Esophagus squamous epithelium (tissue), 5 donors: ENCODE measurements at regions not wholly inside any gene's neighbourhood (a gene's known extent, or its start where the extent isn't known, plus 50 kb on each side); places are given as distances from the start of the nearest gene placed in this dataset.

Experiments used
- DNase-seq: peaks from one replicate; lab custom pipeline; 2025; lab: John Stamatoyannopoulos, UW
- H3K27ac ChIP-seq, 4 donors: fragments of 200-600 bp; sonication (generic); one replicate each; pipeline ENCODE4 v1.5.1; 2016 to 2019; ENCODE audit warnings: mild to moderate bottlenecking in 1 of 4
- H3K27me3 ChIP-seq, 4 donors: fragments of 200-600 bp; sonication (generic); 1 replicate in 3 of 4; 2 replicates in 1 of 4; pipeline versions ENCODE4 v1.5.1 to v1.6.0; 2017 to 2021; ENCODE audit warnings: antibody characterized with exemption in 1 of 4
- H3K36me3 ChIP-seq, 3 donors: fragments of 200-600 bp; sonication (generic); one replicate each; pipeline ENCODE4 v1.5.1; 2016 to 2019
- H3K4me1 ChIP-seq, 3 donors: fragments of 200-600 bp; sonication (generic); one replicate each; pipeline ENCODE4 v1.5.1; 2017 to 2019
- H3K4me3 ChIP-seq, 4 donors: fragments of 200-600 bp; sonication (generic); 1 replicate in 3 of 4; 2 replicates in 1 of 4; pipeline ENCODE4 v1.5.1; 2016 to 2019; ENCODE audit warnings: mild to moderate bottlenecking in 2 of 4, moderate library complexity in 1 of 4
- H3K9me3 ChIP-seq, 3 donors: fragments of 200-600 bp; sonication (generic); one replicate each; pipeline ENCODE4 v1.5.1; 2016 to 2019
- POLR2A ChIP-seq, 4 donors: fragments of 450-650 bp; IDR thresholded peaks; one replicate each; pipeline ENCODE4 v1.6.1; 2017; ENCODE audit warnings: antibody characterized with exemption in 4 of 4, mild to moderate bottlenecking in 4 of 4, moderate library complexity in 3 of 4
- WGBS, 2 donors: methylation state at CpG; one replicate each; pipeline ENCODE4 v1.1.5; 2018; 5-methylcytosine and 5-hydroxymethylcytosine counted together
- intact Hi-C: fragments of 100-400 bp; cut with DNase I; formaldehyde crosslinking; loops from one replicate; pipeline ENCODE4 v1.15.0; 2022
- TF ChIP-seq, protein P1 (sequence below), 6 experiments: fragments of 450-650 bp in 4 of 6; fragments of 200-600 bp in 2 of 6; sonication (generic) in 2 of 6; IDR thresholded peaks; one replicate each; pipeline ENCODE4 v1.5.1; 2016 to 2019; ENCODE audit warnings: antibody characterized with exemption in 6 of 6, mild to moderate bottlenecking in 4 of 6, moderate library complexity in 4 of 6
- donor health status: DM: yes; HTN: yes; CAD: no.

DNA sequence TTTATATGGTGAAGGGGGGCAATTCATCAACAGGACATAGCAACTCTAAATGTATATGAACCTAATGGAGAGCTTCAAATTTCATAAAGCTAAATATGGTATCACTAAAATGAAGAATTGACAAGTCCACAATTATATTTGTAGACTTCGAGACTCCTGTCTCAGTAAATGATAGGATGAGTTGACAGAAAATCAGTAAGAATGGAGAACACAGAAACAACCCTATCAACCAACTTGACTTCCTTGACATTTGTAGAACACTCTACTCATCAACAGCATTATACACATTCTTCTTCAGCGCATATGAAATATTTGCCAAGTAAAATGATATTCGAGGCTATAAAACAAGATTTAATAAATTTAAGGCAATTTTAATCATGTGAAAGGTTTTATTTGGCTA is 322.9 kb upstream of the MAF start:
- Histone ChIP-seq H3K4me3 (no peak overlapping the region), H3K4me1 (peaks cover 0 to 6% (median 0%) of the 10 kb centered on the region in 3 donors), H3K27me3 (no peaks in the 10 kb centered on the region), H3K9me3 (no peaks in the 10 kb centered on the region), H3K27ac (no peak overlapping the region), H3K36me3 (no peaks in the 10 kb centered on the region)
- 87 to 89% methylated on average over 3 of the region's 3 CpGs for WGBS, 2 donors
- intact Hi-C loops: no loop called here
- no peak for DNase-seq
- TF ChIP-seq, protein P1, sequence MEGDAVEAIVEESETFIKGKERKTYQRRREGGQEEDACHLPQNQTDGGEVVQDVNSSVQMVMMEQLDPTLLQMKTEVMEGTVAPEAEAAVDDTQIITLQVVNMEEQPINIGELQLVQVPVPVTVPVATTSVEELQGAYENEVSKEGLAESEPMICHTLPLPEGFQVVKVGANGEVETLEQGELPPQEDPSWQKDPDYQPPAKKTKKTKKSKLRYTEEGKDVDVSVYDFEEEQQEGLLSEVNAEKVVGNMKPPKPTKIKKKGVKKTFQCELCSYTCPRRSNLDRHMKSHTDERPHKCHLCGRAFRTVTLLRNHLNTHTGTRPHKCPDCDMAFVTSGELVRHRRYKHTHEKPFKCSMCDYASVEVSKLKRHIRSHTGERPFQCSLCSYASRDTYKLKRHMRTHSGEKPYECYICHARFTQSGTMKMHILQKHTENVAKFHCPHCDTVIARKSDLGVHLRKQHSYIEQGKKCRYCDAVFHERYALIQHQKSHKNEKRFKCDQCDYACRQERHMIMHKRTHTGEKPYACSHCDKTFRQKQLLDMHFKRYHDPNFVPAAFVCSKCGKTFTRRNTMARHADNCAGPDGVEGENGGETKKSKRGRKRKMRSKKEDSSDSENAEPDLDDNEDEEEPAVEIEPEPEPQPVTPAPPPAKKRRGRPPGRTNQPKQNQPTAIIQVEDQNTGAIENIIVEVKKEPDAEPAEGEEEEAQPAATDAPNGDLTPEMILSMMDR (IDR thresholded peaks at IDR 0.05): no peak
- TF ChIP-seq POLR2A (IDR thresholded peaks at IDR 0.05): no peak

- H3K4me1 ChIP-seq: peaks cover 0 to 6% (median 0%) of the 10 kb centered on the region in 3 donors
- H3K27me3 ChIP-seq: no peaks in the 10 kb centered on the region
- no peak overlapping the region for H3K4me3 ChIP-seq
- DNase-seq: no peak
- WGBS, 2 donors: 80 to 94% methylated on average over 3 of the region's 3 CpGs
- no peak overlapping the region for H3K27ac ChIP-seq
- TF ChIP-seq, protein P1 (IDR thresholded peaks at IDR 0.05): no peak
- TF ChIP-seq POLR2A (IDR thresholded peaks at IDR 0.05): no peak
- no peaks in the 10 kb centered on the region for H3K36me3 ChIP-seq
- no peaks in the 10 kb centered on the region for H3K9me3 ChIP-seq
- intact Hi-C loops: no loop called here
Observed at GRCh38 chr16:79920685-79921084, 320.1 kb upstream of the MAF start.

- no peak for DNase-seq
- Histone ChIP-seq H3K4me3 (no peak overlapping the region), H3K27ac (no peak overlapping the region), H3K36me3 (no peaks in the 10 kb centered on the region), H3K9me3 (no peaks in the 10 kb centered on the region), H3K4me1 (peaks cover 0 to 6% (median 0%) of the 10 kb centered on the region in 3 donors), H3K27me3 (no peaks in the 10 kb centered on the region)
- whole genome bisulfite sequencing, 2 donors: 62 to 75% methylated on average over 3 of the region's 3 CpGs
- TF ChIP-seq, protein P1 (IDR thresholded peaks at IDR 0.05): no peak
- no peak for TF ChIP-seq POLR2A (IDR thresholded peaks at IDR 0.05)
- intact Hi-C loops: no loop called here
Observed at GRCh38 chr16:79918916-79919315, 318.4 kb upstream of the MAF start.

DNA sequence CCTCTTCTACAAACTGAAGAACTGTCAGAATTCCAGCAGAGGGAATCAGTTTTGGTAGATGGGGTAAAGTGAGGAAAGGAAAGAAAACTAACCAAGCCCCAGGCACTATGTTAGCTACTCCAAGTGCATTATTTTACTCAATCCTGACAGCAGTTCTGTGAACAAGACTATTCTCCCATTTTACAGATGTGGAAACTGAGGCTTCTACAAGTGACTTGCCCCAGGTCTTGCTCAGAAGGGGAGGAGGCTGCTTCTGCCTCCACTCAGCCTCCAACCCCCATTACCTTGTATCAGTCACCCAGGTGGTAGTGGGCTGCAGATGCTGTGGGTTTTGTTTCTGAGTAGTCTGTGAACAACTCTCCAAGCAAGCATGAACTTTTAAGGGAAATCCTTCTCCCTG is 315.2 kb upstream of the MAF start:
- Histone ChIP-seq H3K4me1 (peaks cover 0 to 6% (median 0%) of the 10 kb centered on the region in 3 donors), H3K9me3 (no peaks in the 10 kb centered on the region), H3K36me3 (no peaks in the 10 kb centered on the region), H3K4me3 (no peak overlapping the region), H3K27ac (no peak overlapping the region), H3K27me3 (no peaks in the 10 kb centered on the region)
- no peak for TF ChIP-seq POLR2A (IDR thresholded peaks at IDR 0.05)
- TF ChIP-seq, protein P1 (IDR thresholded peaks at IDR 0.05): no peak
- intact Hi-C loops: no loop called here
- DNase-seq: no peak

GRCh38 chr16:79914961-79915720 is 314.6 kb upstream of the MAF start:
- intact Hi-C loops: no loop called here
- Histone ChIP-seq H3K9me3 (no peaks in the 10 kb centered on the region), H3K36me3 (no peaks in the 10 kb centered on the region), H3K27ac (no peak overlapping the region), H3K4me1 (peaks cover 0 to 12% (median 3%) of the 10 kb centered on the region in 3 donors), H3K27me3 (no peaks in the 10 kb centered on the region), H3K4me3 (no peak overlapping the region)
- WGBS, 2 donors: 66 to 88% methylated on average over 5 of the region's 5 CpGs
- no peak for DNase-seq
- TF ChIP-seq POLR2A (IDR thresholded peaks at IDR 0.05): no peak
- TF ChIP-seq, protein P1 (IDR thresholded peaks at IDR 0.05): no peak
